RKO (cell line): ENCODE measurements at regions not wholly inside any gene's neighbourhood (a gene's known extent, or its start where the extent isn't known, plus 50 kb on each side); places are given as distances from the start of the nearest gene placed in this dataset.

Experiments
- DNase-seq: peaks from one replicate; pipeline ENCODE4 v3.0.0-alpha.2; 2016; ENCODE audit warnings: low spot score

GRCh38 chr2:239514754-239515530 lies 114.1 kb upstream of the HDAC4 start:
- DNase-seq, result no peak

- DNase-seq, result no peak
Measured at GRCh38 chr2:239512054-239512453, 111.2 kb upstream of the HDAC4 start.

- no peak for DNase-seq
Measured at GRCh38 chr2:239509373-239510143, 108.7 kb upstream of the HDAC4 start.

- DNase-seq, result no peak
Measured at GRCh38 chr2:239508261-239508660, 107.4 kb upstream of the HDAC4 start.

GRCh38 chr2:239507576-239508258 lies 106.9 kb upstream of the HDAC4 start:
- DNase-seq, result no peak

- no peak for DNase-seq
Measured at GRCh38 chr2:239506961-239507360, 106.1 kb upstream of the HDAC4 start.

GRCh38 chr2:239506101-239506857 lies 105.5 kb upstream of the HDAC4 start:
- DNase-seq, result no peak

GRCh38 chr2:239504643-239505235 lies 103.9 kb upstream of the HDAC4 start:
- no peak for DNase-seq

GRCh38 chr2:239502430-239503186 lies 101.8 kb upstream of the HDAC4 start:
- DNase-seq, result no peak

- no peak for DNase-seq
Measured at GRCh38 chr2:239500574-239501550, 100.0 kb upstream of the HDAC4 start.

GRCh38 chr2:239499726-239500573 lies 99.1 kb upstream of the HDAC4 start:
- no peak for DNase-seq

GRCh38 chr2:239498981-239499634 lies 98.3 kb upstream of the HDAC4 start:
- DNase-seq, result no peak

- no peak for DNase-seq
Measured at GRCh38 chr2:239498576-239498975, 97.8 kb upstream of the HDAC4 start.

- DNase-seq, result no peak
Measured at GRCh38 chr2:239496700-239497099, 95.9 kb upstream of the HDAC4 start.

- DNase-seq, result no peak
Measured at GRCh38 chr2:239495791-239496233, 95.0 kb upstream of the HDAC4 start.

- DNase-seq, result no peak
Measured at GRCh38 chr2:239495175-239495574, 94.4 kb upstream of the HDAC4 start.

- DNase-seq, result no peak
Measured at GRCh38 chr2:239494578-239494977, 93.8 kb upstream of the HDAC4 start.

GRCh38 chr2:239489481-239489880 lies 88.7 kb upstream of the HDAC4 start:
- no peak for DNase-seq
